HG02571 (cell line): ENCODE measurements at regions not wholly inside any gene's neighbourhood (a gene's known extent, or its start where the extent isn't known, plus 50 kb on each side); places are given as distances from the start of the nearest gene placed in this dataset.
A peak's percentile ranks its signal among the peaks of the same experiment; 100 is the strongest.
"Not testable (repeated sequence)": the region's sequence is repeated elsewhere in the genome, so short reads cannot be mapped to it uniquely, and the experiment has no call there.

Experiments used
- ATAC-seq: cut with Tn5 transposase; IDR thresholded peaks from one replicate; pipeline ENCODE4 v1.9.1; 2021; ENCODE audit warnings: mild to moderate bottlenecking, moderate library complexity; ENCODE audit not compliant: unreplicated experiment

DNA sequence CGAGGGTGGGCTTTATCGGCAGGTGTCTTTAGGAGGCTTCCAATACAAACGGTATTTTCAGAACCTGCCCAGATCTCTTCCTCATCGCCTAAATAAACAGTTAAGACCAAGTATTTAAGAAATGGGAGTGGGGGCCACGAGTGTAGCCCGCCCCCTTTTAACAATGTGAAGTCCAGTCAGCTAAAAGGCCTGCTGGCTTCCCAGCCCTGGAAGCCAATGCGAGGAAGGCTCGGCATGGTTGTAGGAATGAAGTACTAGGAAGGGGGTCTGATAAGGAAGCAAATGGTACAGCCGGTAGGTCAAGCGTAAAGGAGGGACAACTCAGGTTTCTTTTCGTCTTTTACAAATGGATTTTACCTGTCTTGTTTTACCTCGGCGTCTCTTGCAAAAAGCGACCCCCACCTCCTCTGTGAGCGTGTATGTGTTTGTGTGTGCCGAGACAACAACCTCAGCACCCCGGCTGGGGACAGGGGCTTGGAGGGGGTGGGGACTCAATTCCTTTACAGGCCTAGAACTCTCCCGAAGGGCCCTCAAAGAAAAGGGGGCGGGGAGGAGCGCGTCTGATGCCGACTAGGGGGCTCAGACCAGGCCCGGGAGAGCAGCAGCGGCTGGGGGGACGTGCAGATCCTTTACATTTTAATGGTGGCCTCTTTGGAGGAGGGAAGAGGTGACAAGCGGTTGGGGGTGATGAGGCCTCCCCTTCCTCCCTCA lies 147.6 kb downstream of the GPR85 start:
- peak; percentile 18 for ATAC-seq

DNA sequence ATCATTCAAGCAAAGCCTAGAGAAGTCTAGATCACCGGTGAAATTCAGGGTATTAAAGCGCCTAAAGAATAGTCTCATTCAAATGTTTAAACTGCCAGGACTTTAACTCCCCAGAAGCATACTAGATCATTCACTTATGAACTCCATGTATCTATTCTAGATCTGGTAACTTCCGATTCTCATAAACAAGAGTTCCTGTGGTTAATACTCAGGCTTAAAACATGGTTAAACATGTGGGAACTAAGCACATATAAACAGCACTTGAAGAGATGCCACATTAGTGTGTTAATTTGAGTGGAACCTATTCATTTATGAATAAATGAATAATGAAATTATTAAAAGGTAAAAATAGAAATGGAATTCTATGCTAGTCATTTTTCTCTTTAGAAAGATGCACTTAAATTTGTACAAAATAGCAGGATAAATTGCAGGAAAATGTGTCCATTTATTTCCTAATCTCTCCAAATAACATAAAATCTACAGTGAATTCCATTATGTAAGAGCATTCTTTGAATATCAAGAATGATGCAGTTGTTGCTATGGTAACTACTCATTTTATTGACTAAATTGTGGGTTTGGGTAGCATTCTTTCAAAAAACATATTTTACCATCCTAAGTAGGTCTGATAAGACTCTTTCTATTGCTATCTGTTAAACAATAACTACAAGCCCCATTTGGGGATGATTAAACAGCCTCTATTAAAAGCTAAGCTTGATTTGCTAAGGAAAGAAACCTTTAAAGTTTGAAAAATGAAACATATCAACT lies 147.6 kb upstream of the TMEM168 start:
- no peak for ATAC-seq

DNA sequence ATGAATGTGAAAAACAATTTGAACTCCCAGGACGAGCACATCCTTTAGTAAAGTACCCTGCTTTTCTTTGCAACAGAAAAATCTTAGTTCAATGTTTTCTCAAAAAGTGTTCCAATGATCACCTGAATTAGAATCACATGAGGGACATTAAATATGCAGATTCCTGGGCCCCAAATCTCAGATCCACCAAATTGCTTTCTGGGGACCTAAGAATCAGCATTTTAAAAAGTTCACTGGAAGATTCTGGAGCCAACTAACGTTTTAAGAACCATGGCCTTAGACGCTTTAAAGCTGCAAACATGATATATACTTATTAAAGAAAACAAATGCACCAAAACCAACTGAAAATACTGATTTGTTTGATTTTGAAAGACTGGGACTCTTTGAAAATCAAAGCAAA lies 143.4 kb upstream of the TMEM168 start:
- no peak for ATAC-seq

DNA sequence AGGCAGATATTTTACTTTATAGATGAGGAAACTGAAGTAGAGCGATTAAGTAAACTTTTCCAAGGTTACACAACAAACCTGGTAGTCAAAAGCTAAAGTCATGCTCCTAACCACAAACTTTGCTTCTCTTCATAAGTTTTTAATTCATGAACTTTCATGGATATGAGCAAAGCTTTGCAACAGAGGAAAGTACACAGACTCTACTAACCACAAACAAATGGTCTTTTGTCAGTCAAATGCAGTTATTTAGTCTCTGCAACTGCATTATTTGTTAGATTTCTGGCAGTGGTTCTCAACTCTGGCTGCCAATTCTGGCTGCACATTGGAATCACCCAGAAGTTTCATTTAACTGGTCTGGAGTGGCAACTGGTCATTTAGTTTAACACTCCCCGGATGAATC lies 140.6 kb upstream of the TMEM168 start:
- ATAC-seq = no peak

DNA sequence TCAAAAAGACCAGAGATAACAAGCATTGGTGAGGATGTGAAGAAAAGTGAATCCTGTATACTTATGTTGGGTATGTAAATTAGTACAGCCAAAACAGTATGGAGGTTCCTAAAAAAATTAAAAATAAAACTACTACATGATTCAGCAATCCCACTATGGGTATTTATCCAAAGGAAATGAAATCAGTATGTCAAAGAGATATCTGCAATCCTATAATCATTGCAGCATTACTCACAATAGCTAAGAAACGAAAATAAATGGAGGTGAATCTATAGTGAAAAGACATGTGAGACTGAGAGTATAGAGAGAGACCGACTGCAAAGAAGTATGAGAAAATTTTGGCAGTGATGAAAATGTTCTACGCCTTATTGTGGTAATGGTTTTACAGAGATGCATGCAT lies 139.2 kb upstream of the TMEM168 start:
- ATAC-seq = no peak

DNA sequence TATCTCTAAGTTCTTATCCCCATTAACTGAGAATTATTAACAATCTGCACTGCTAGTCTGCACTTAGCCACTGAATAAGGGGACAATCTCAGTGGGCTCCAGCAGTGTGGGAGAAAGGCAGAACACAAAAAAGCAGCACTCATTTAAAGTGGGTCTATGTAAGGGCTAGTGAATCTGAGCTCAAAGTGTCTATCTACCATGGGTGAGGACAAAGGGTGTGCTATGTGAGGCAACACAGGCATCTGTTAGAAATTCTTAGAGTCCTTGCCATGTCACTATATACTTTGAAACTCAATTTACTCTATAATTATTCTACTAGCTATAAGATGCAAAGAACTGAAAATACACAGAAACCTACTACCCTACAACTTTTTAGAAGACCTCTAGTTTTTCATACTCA lies 135.8 kb upstream of the TMEM168 start:
- no peak for ATAC-seq

DNA sequence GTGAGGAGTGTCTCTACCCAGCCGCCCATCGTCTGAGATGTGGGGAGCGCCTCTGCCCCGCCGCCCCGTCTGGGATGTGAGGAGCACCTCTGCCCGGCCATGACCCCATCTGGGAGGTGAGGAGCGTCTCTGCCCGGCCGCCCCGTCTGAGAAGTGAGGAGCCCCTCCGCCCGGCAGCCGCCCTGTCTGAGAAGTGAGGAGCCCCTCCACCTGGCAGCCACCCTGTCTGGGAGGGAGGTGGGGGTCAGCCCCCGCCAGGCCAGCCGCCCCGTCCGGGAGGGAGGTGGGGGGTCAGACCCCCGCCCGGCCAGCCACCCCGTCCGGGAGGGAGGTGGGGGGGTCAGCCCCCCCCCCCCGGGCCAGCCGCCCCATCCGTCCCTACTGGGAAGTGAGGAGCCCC lies 132.4 kb upstream of the TMEM168 start:
- ATAC-seq = not testable (repeated sequence)

DNA sequence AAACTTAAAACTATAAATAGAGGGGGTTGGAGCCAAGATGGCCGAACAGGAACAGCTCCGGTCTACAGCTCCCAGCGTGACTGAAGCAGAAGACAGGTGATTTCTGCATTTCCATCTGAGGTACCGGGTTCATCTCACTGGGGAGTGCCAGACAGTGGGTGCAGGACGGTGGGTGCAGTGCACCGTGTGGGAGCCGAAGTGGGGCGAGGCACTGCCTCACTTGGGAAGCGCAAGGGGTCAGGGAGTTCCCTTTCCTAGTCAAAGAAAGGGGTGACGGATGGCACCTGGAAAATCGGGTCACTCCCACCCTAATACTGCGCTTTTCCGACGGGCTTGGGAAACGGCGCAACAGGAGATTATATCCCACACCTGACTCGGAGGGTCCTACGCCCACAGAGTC lies 126.2 kb upstream of the TMEM168 start:
- not testable (repeated sequence) for ATAC-seq

DNA sequence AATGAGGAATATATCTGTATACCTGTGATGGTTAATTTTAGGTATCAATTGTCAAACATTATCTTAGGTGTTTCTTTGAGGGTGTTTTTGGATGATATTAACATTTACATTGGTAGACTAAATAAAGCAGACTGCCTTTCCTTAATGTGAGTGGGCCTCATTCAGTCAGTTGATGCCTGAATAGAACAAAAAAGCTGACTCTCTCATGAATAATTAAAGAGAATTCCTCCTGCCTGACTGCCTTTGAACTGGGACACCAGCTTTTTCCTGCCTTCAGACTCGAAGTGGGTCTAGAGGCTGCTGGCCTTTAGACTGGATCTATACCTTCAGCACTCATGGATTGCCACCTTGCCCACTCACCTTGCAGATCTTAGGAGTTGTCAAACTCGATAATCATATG lies 117.9 kb upstream of the TMEM168 start:
- ATAC-seq = no peak

DNA sequence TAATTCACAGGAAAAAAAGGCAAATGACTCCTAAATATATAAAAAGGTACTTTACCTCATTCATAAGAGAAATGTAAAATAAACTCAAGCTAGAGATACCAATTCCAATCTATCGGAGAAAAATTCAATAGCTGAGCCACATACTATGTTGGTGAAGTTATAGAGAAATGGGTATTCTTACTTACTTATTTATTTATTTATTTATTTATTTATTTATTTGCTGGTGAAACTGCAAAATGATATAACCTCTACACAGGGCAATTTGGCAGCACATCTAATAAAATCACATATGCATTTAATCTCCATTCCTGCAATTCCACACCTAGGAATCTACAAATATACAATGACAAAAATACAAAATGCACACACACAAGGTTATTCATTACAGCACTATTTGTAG lies 117.5 kb upstream of the TMEM168 start:
- no peak for ATAC-seq

DNA sequence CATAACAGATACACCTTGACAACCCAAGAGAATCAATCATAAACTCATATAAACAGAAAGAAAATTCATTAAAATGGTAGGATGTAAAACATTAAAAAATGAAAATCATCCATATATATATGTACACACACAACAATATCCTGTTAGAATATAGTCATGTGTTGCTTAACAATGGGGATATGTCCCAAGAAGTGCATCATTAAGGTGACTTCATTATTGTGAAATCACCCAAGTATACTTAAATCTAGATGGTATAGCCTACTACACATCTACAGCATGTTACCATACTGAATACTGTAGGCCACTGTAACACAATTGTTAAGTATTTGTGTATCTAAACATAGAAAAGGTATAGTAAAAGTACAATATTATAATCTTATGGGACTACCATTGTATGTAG lies 115.8 kb upstream of the TMEM168 start:
- no peak for ATAC-seq

DNA sequence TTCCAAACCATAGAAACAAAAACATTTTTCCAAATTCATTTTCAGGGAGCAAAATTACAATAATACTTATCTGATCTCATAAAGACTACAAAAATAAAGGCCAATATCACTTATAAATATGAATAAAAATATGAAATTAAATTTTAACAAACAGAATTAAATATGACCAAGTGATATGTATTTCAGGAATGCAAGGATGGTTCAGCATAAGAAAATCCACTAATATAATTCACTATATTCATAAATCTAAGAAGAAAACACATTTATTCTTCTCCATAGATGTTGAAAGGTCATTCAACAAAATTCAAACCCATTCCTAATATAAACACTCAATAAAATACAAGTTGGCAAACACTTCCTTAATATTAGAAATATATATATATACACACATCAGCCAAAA lies 115.2 kb upstream of the TMEM168 start:
- ATAC-seq = no peak

DNA sequence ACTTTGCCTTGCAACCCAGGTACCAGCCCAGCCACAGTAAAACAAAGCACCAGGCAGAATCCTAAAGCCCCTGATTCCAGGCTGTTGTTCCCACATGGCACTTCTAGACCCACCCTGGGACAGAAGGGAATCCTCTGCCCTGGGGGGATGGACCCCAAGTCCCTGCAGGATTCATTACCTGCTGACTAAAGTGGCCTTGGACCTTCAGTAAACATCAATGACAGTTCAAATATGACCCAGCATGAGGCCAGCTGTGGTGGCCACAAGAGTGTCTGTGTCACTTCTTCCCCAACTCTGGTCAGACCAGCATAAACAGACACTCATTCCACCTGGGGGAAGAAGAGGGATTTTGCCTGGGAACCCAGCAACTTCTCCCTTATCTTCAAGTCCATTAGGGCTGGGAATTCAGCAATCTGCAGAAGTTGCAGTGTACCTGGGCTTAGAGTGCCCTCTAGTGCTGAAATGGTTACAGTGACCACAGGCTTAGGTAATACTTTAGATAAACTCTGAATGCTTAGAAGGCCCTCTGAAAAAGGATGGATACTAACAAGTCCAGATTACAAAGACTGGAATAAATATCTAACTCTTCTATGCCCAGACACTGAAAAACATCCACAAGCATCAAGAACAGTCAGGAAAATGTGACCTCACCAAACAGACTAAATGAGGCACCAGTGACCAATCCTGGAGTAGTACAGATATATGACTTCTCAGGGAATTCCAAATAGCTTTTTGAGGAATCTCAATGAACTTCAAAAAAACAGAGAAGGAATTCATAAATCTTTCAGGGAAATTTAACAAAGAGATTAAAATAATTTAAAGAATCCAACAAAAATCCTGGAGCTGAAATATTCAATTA lies 108.5 kb upstream of the TMEM168 start:
- peak; percentile 84 for ATAC-seq

DNA sequence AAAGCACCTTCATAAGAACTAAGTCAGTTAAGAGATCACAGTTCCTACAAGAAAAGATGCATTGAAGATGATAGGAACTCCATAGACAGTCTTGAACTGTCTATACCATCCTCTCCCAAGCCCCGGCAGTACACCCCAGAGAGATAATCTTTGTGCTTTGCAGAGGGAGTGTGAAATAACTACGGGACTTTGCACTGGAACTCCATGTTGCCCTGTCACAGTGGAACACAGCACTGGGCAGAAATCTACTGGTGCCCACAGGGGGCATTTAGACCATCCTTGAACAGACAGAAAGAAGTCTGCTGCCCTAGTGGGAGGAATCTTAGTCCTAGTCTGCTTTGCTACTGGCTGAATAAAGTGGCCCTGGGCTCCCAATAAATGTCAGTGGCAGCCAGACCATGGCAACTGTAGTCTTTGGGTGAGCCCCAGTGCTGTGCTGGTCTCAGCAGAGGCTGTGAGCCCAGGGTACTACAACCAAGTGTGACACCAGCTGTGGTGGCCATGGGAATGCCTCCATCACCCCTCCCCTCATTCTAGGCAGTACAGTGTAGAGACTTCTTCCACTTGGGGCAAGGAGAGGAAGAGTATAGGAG lies 107.7 kb upstream of the TMEM168 start:
- no peak for ATAC-seq

DNA sequence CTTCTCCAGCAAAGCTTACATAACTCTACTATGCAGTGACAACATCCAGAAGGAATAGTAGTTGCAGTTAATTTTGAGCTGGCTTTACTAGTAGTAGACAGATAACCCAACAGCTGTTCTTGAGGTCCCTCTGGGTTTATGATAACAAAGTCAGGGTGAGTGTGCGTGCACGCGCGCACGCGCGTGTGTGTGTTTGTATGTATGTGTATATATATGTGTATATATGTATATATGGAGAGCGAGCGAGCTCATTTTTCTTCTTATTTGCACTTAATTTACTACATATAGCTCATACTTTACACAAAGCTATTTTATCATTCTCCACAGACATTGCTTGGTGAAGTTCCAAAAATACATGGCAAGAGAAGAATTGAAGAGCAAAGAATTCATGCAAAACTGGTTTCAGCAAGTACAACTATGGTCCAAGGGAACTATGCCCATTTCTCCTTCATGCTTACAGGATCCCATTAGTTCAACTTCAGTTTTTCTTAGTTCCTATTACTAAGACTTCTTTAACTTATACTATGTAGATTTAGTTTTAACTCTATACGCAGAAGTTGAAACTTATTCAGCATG lies 105.9 kb upstream of the TMEM168 start:
- ATAC-seq = no peak

DNA sequence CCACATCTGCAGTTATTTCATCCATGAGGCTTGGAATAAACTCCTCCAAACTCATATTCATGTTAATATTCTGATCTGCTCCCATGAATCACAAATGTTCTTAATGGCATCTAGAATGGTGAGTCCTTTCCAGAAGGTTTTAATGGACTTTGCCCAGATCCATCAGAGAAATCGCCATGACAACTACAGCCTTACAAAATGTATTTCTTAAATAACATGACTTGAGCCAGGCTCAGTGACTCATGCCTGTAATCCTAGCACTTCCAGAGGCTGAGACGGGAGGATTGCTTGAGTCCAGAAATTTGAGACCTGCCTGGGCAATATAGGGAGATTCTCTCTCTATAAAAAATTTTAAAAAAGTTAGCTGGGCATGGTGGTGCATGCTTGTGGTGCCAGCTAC lies 102.1 kb upstream of the TMEM168 start:
- no peak for ATAC-seq

DNA sequence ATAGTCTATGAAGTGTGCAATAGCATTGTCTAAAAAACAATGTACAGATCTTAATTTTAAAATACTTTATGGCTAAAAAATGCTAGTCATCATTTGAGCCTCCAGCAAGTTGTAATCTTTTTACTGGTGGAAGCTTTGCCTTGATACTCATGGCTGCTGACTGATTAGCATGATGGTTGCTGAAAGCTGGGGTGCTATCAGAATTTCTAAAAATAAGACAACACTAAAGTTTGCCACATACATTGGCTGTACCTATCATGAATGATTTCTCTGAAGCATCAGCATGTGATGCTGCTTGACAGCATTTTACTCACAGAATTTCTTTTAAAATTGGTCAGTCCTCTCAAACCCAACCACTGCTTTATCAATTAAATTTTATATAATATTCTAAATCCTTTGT lies 101.5 kb upstream of the TMEM168 start:
- ATAC-seq = no peak

DNA sequence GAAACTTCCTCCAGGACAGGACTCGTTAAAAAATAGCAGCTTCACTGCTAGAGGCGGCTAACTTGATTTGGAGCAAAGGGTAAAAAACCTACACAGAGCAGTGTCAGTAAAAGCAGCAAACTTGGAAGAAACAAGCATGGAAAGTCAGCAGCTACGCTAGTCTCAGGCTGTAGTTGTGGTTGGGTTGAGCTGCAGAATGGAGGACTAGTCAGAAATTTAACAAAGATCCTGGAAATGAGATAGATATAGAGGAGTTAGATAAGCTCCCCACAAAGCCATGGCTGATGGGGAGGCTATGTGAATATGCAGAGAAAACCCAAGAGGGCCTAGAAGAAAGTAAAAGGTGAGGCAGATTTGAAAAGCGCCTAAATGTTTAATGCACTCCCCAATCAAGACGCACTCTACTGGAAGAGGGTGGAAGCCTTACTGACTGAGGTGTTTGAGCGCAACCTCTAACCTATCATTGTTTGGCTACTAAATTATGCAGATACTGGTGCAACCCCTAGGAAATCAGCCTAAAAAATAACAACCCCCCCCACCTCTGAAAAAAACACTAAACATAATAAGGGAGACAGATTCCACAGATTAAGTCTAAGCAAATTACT lies 99.7 kb upstream of the TMEM168 start:
- ATAC-seq = no peak

DNA sequence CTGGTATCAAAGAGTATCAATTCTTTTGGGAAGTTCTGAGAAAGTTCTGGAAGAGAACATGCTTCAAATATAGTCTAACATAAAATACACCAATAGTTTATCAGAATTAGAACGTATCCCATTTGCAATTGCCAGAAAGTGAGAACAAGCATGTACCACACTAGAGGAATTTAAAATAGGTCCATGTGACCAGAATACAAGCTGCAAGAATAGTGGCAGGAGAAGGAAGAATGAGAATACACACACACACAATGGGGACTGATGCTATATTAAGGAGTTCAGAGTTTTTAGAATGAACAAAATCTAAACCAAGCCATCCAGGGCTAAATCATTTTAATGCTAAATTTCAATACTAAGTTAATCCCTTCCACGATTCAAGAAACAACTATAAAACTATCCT lies 99.1 kb upstream of the TMEM168 start:
- no peak for ATAC-seq

DNA sequence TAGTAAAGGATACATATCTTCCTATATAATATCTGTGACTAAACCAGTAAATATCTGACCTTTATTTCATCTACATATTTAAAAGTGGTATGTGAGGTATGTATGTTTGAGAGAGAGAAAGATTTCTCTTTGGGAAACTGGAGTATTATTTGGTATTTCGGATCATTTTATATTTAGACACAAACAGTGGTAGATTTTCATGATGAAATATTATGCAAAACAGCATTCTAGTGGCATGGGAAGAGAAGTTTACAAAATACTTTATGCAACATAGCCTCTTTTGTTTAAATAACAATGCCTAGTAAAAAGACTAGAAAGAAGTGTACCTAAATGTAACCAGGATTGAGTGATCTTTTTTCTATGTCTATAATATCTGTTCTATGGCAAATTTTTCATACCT lies 98.6 kb upstream of the TMEM168 start:
- no peak for ATAC-seq

DNA sequence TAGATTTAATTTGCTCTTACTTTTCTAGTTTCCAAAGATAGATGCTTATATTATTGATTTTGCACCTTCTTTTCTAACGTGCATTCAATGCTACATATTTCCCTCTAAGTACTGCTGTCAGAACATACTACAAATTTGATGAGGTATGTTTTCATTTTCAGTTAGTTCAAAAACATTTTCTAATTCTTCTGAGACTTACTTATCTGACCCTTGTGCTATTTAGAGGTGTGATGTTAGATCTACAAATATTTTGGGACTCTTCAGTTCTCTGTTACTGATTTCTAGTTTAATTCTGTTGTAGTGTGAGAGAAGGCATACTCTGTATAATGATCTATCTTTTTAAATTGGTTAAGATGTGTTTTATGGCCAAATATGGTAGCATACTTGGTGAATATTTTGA lies 97.8 kb upstream of the TMEM168 start:
- ATAC-seq = no peak
